HEK293 (cell line): ENCODE measurements at regions not wholly inside any gene's neighbourhood (a gene's known extent, or its start where the extent isn't known, plus 50 kb on each side); places are given as distances from the start of the nearest gene placed in this dataset.

Source experiments
- SP2 ChIP-seq: fragments of 450-650 bp; formaldehyde crosslinking; IDR thresholded peaks from 2 replicates; pipeline ENCODE4 v1.5.1; 2016; ENCODE audit warnings: missing biosample characterization, missing genetic modification characterization
- TCF7L2 ChIP-seq: IDR thresholded peaks from 2 replicates; pipeline ENCODE4 v1.6.1; 2011; ENCODE audit warnings: low read depth, mild to moderate bottlenecking, inconsistent platforms, low read length, moderate library complexity, borderline replicate concordance
- ZNF248 ChIP-seq: fragments of 450-650 bp; formaldehyde crosslinking; IDR thresholded peaks from 2 replicates; pipeline ENCODE4 v1.5.1; 2017; ENCODE audit warnings: missing biosample characterization, missing genetic modification characterization
- ZNF302 ChIP-seq: fragments of 450-650 bp; formaldehyde crosslinking; IDR thresholded peaks from 2 replicates; pipeline ENCODE4 v1.5.1; 2016; ENCODE audit warnings: missing biosample characterization, missing genetic modification characterization, low read depth
- ZNF510 ChIP-seq: fragments of 450-650 bp; formaldehyde crosslinking; IDR thresholded peaks from 2 replicates; pipeline ENCODE4 v1.5.1; 2018; ENCODE audit warnings: mild to moderate bottlenecking, missing genetic modification characterization, missing biosample characterization; ENCODE audit not compliant: insufficient replicate concordance
- ZNF521 ChIP-seq: fragments of 450-650 bp; formaldehyde crosslinking; IDR thresholded peaks from 2 replicates; pipeline ENCODE4 v1.5.1; 2017; ENCODE audit warnings: missing biosample characterization, mild to moderate bottlenecking, missing genetic modification characterization
- ZNF660 ChIP-seq: fragments of 450-650 bp; IDR thresholded peaks from 2 replicates; pipeline ENCODE4 v1.5.1; 2018; ENCODE audit warnings: missing biosample characterization, mild to moderate bottlenecking, missing genetic modification characterization
- ZNF670 ChIP-seq: fragments of 450-650 bp; formaldehyde crosslinking; IDR thresholded peaks from 2 replicates; pipeline ENCODE4 v1.5.1; 2016; ENCODE audit warnings: missing biosample characterization, missing genetic modification characterization, low read depth
- TF ChIP-seq, protein P1 (sequence below): fragments of 450-650 bp; formaldehyde crosslinking; IDR thresholded peaks from 2 replicates; pipeline ENCODE4 v1.5.1; 2016; ENCODE audit warnings: missing biosample characterization, missing genetic modification characterization
- TF ChIP-seq, protein P2 (sequence below): fragments of 450-650 bp; formaldehyde crosslinking; IDR thresholded peaks from 2 replicates; pipeline ENCODE4 v1.5.1; 2016; ENCODE audit warnings: missing biosample characterization, missing genetic modification characterization, borderline replicate concordance

DNA sequence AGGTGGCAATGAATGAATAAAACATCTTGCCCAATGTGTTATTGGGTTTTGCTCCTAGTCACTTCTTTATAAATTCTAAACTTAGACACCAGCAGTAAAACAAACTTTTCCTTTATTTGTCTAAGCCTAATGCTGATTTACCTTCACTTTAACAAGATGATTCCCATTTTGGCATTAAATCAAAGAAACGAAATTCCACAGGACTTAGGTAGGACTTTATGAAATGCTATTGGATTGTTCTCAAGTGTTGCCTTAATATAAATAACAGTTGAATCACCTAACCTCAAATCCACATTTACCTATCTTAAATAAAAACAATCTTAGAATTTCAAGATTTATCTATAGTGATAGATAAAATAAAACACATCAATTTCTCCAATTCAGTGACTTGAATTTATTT lies 831.8 kb downstream of the EPHA7 start:
- TF ChIP-seq ZNF302 (tag by site-specific recombination): no peak
- TF ChIP-seq, protein P1, sequence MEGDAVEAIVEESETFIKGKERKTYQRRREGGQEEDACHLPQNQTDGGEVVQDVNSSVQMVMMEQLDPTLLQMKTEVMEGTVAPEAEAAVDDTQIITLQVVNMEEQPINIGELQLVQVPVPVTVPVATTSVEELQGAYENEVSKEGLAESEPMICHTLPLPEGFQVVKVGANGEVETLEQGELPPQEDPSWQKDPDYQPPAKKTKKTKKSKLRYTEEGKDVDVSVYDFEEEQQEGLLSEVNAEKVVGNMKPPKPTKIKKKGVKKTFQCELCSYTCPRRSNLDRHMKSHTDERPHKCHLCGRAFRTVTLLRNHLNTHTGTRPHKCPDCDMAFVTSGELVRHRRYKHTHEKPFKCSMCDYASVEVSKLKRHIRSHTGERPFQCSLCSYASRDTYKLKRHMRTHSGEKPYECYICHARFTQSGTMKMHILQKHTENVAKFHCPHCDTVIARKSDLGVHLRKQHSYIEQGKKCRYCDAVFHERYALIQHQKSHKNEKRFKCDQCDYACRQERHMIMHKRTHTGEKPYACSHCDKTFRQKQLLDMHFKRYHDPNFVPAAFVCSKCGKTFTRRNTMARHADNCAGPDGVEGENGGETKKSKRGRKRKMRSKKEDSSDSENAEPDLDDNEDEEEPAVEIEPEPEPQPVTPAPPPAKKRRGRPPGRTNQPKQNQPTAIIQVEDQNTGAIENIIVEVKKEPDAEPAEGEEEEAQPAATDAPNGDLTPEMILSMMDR (tag by site-specific recombination): no peak
- no peak for TF ChIP-seq ZNF510 (tag by site-specific recombination)
- no peak for TF ChIP-seq SP2 (tag by site-specific recombination)
- TF ChIP-seq ZNF248 (tag by site-specific recombination): no peak
- TF ChIP-seq, protein P2, sequence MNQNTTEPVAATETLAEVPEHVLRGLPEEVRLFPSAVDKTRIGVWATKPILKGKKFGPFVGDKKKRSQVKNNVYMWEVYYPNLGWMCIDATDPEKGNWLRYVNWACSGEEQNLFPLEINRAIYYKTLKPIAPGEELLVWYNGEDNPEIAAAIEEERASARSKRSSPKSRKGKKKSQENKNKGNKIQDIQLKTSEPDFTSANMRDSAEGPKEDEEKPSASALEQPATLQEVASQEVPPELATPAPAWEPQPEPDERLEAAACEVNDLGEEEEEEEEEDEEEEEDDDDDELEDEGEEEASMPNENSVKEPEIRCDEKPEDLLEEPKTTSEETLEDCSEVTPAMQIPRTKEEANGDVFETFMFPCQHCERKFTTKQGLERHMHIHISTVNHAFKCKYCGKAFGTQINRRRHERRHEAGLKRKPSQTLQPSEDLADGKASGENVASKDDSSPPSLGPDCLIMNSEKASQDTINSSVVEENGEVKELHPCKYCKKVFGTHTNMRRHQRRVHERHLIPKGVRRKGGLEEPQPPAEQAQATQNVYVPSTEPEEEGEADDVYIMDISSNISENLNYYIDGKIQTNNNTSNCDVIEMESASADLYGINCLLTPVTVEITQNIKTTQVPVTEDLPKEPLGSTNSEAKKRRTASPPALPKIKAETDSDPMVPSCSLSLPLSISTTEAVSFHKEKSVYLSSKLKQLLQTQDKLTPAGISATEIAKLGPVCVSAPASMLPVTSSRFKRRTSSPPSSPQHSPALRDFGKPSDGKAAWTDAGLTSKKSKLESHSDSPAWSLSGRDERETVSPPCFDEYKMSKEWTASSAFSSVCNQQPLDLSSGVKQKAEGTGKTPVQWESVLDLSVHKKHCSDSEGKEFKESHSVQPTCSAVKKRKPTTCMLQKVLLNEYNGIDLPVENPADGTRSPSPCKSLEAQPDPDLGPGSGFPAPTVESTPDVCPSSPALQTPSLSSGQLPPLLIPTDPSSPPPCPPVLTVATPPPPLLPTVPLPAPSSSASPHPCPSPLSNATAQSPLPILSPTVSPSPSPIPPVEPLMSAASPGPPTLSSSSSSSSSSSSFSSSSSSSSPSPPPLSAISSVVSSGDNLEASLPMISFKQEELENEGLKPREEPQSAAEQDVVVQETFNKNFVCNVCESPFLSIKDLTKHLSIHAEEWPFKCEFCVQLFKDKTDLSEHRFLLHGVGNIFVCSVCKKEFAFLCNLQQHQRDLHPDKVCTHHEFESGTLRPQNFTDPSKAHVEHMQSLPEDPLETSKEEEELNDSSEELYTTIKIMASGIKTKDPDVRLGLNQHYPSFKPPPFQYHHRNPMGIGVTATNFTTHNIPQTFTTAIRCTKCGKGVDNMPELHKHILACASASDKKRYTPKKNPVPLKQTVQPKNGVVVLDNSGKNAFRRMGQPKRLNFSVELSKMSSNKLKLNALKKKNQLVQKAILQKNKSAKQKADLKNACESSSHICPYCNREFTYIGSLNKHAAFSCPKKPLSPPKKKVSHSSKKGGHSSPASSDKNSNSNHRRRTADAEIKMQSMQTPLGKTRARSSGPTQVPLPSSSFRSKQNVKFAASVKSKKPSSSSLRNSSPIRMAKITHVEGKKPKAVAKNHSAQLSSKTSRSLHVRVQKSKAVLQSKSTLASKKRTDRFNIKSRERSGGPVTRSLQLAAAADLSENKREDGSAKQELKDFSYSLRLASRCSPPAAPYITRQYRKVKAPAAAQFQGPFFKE (tag by site-specific recombination): no peak
- no peak for TF ChIP-seq TCF7L2
- TF ChIP-seq ZNF670: no peak
- TF ChIP-seq ZNF660 (tag by site-specific recombination): no peak
- TF ChIP-seq ZNF521 (tag by site-specific recombination): no peak
